AG04449 (cell line): ENCODE measurements at regions not wholly inside any gene's neighbourhood (a gene's known extent, or its start where the extent isn't known, plus 50 kb on each side); places are given as distances from the start of the nearest gene placed in this dataset.

Experiments
- CTCF ChIA-PET: fragments of 350-600 bp; formaldehyde crosslinking; extraction: SDS; loops from one replicate; lab custom pipeline; 2021; ENCODE audit warnings: antibody characterized with exemption; lab: Yijun Ruan, JAX
- POLR2A ChIA-PET: fragments of 400-600, 350-600 bp; formaldehyde crosslinking; extraction: SDS; loops from one replicate; lab custom pipeline; 2020; ENCODE audit warnings: antibody characterized with exemption, inconsistent platforms; lab: Yijun Ruan, JAX
- DNase-seq: peaks from one replicate; pipeline ENCODE4 v3.0.0-alpha.2; 2010; ENCODE audit warnings: low read depth, low spot score
- H3K4me3 ChIP-seq: 2 replicates; pipeline ENCODE4 v1.5.1; 2011; ENCODE audit warnings: low read depth, mild to moderate bottlenecking, control low read depth, low read length
- CTCF ChIP-seq: IDR thresholded peaks from one replicate; pipeline ENCODE4 v1.5.1; 2011; ENCODE audit warnings: mild to moderate bottlenecking, moderate library complexity, low read length, control low read depth, inconsistent platforms; ENCODE audit not compliant: insufficient read depth; ENCODE audit errors: missing control alignments

- ChIA-PET POLR2A (no interaction called here), CTCF (interaction anchor here (1.3 kb wide), 1 partner anchor 9 kb away, joined by 5 read pairs; no protein-coding TSS in a partner anchor)
- DNase-seq = no peak
- TF ChIP-seq CTCF = no peak
- H3K4me3 ChIP-seq = no peak overlapping the region
Observed at GRCh38 chr5:97542469-97542868, 359.4 kb upstream of the RIOK2 start.

GRCh38 chr5:97543166-97543565 is 360.1 kb upstream of the RIOK2 start:
- no peak overlapping the region for H3K4me3 ChIP-seq
- POLR2A ChIA-PET = no interaction called here
- CTCF ChIA-PET = interaction anchor here (1.0 to 1.3 kb wide), 2 partner anchors 9 kb away, joined by 5 to 7 read pairs; no protein-coding TSS in a partner anchor
- TF ChIP-seq CTCF = no peak
- DNase-seq = no peak

- DNase-seq = no peak
- TF ChIP-seq CTCF = no peak
- ChIA-PET POLR2A (no interaction called here), CTCF (interaction anchor here (1.0 to 3.7 kb wide), 2 partner anchors 10 to 11 kb away, joined by 7 to 29 read pairs; no protein-coding TSS in a partner anchor)
- no peak overlapping the region for H3K4me3 ChIP-seq
Observed at GRCh38 chr5:97544240-97544639, 361.2 kb upstream of the RIOK2 start.

- DNase-seq = no peak
- POLR2A ChIA-PET = no interaction called here
- CTCF ChIA-PET = interaction anchor here (2.2 to 3.7 kb wide), 2 partner anchors 11 to 12 kb away, joined by 7 to 29 read pairs; no protein-coding TSS in a partner anchor
Observed at GRCh38 chr5:97544678-97545077, 361.6 kb upstream of the RIOK2 start.

GRCh38 chr5:97545446-97545845 is 362.4 kb upstream of the RIOK2 start:
- ChIA-PET CTCF (interaction anchor here (2.2 to 3.7 kb wide), 2 partner anchors 11 to 12 kb away, joined by 7 to 29 read pairs; no protein-coding TSS in a partner anchor), POLR2A (no interaction called here)
- no peak for DNase-seq
- no peak for TF ChIP-seq CTCF
- H3K4me3 ChIP-seq = no peak overlapping the region

More at GRCh38 chr5:97544678-97545077, 361.6 kb upstream of the RIOK2 start:
- TF ChIP-seq CTCF = no peak
- H3K4me3 ChIP-seq = no peak overlapping the region

- H3K4me3 ChIP-seq = no peak overlapping the region
- ChIA-PET CTCF (interaction anchor here (2.2 to 3.7 kb wide), 2 partner anchors 11 to 13 kb away, joined by 7 to 29 read pairs; no protein-coding TSS in a partner anchor), POLR2A (no interaction called here)
Observed at GRCh38 chr5:97545886-97546535, 363.0 kb upstream of the RIOK2 start.

More at GRCh38 chr5:97545886-97546535, 363.0 kb upstream of the RIOK2 start:
- no peak for DNase-seq
- no peak for TF ChIP-seq CTCF
